ENCODE measurements at regions not wholly inside any gene's neighbourhood (a gene's known extent, or its start where the extent isn't known, plus 50 kb on each side); places are given as distances from the start of the nearest gene placed in this dataset.
A peak's percentile ranks its signal among the peaks of the same experiment; 100 is the strongest.
"Not testable (repeated sequence)": the region's sequence is repeated elsewhere in the genome, so short reads cannot be mapped to it uniquely, and the experiment has no call there.

DNA sequence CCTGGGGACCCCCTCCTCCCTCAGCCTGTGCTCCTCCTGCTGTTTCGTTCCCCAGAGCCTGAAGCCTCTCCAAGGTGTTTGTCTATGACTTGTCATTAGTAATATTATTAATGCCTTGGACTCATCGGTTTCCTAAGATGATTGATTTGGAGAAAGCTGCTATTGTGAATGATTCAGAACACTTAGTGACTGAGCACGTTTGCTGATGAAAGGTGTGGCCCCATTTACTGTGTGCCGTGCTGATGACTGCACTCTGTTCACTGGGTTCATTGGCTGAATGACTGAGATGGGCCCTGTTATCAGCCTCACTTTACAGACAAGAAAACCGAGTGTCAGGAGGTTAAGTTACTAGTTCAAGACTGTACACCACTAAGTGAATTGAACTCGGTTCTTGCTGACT lies 111.4 kb downstream of the SPP2 start:
- DNase-seq (ENCODE audit: low read depth in 2 of 2): no peak

DNA sequence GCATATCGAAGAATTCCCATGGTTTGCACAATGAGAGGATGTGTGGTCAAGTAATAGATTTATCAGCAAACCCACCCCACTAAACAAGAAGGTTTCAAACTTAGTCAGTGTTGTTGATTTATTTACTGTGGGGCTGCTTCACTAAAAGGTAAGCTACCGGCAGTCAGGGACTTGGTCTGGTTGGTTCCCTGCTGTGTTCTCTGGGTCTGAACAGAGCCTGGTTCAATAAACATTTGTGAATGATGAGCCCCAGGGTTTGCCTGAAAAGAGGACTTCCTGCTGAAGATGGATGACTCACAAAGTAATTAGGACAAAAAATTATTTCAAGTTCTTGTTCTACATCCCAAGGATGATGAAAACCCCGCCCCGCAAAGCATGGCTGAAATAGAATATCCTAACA lies 108.3 kb downstream of the SPP2 start:
- no peak for DNase-seq (ENCODE audit: low read depth in 2 of 2)

DNA sequence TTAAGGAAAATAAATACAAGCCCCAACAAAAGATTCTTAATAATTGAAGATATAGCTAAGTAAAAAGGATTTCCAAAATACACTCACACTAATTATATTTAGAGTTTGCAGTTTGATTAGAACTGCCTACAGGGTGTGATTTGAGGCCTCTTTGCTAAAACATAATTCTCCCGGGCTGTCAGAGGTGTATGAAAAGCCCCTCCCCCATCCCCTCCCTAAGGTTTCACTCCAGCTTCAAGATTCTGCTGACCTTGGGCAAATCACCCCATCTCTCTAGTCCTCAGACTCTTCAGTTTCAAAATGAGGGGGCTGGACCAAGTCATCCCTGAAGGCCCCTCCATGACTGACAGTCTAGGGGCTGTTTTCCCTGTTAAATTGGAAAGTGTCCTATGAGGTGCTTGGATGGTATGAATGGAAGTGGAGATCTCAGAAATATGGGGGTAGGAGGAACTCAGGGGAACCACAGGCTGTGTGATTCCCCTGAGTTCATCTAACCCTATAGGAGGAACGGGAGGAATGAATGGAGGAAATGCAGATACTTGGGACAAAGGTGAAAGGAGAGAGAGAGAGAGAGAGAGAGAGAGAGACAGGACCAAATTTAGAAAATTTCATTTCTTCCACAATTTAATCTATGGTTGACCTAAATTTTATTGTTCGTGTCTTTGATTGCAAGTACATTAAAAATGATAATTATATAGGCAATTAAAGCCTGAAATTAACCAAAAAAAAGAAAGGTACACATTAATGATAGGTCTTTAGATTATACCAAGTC lies 107.5 kb downstream of the SPP2 start:
- no peak for DNase-seq (ENCODE audit: low read depth in 2 of 2)

DNA sequence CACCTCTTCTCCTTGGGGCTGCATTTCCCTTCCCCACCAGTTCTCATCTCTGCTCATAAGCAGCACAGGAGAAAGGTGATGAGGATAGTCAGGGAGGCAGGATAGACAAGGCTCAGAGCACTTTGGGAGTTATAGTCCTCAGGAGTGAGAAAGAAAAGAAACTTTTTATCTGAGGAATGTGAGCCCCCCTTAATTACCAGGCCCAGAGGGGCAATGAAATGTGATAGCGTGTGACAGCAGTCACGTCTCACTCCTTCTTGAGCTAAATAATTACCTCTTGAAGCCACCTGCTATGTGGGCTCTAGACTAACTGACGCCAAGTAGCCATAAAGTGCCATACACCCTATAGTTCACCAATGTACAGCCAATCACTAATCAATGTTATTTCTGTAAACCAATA lies 105.8 kb downstream of the SPP2 start:
- DNase-seq (ENCODE audit: low read depth in 2 of 2): no peak

DNA sequence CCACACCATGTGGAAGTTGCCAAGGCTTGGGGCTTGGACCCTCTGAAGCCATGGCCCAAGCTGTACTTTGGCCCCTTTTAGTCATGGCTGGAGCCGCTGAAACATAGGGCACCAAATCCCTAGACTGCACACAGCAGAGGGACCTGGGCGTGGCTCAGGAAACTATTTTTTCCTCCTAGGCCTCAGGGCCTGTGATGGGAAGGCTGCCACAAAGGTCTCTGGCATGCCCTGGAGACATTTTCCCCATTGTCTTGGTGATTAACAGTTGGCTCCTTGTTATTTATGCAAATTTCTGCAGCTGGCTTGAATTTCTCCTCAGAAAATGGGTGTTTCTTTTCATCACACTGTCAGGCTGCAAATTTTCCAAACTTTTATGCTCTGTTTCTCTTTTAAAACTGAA lies 102.3 kb downstream of the SPP2 start:
- DNase-seq (ENCODE audit: low read depth in 2 of 2): not testable (repeated sequence)

DNA sequence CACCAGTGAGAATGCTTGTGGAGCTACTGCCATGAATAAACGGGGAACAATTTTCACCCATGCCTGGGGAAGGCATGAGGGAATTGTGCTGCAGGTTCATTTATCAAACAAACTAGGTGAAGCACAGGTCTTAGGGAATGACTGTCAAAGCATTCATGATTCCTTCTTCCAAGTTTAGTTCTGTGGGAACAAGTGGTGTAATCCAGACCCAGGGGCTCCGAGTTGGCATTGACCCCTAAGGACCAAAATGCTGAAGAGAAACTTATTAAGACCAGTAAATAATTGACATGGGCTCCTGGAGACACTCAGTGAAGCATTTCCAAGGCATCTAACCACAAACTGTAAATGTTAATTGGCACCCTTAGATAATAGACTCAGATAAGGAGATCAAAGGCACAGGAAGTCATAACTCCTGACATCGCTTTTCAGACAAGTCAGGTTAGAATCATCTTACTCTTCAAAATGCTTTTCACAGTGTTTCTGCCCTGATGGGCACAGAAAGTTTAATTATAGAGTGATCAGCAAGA lies 96.9 kb downstream of the SPP2 start:
- DNase-seq (ENCODE audit: low read depth in 2 of 2): no peak

DNA sequence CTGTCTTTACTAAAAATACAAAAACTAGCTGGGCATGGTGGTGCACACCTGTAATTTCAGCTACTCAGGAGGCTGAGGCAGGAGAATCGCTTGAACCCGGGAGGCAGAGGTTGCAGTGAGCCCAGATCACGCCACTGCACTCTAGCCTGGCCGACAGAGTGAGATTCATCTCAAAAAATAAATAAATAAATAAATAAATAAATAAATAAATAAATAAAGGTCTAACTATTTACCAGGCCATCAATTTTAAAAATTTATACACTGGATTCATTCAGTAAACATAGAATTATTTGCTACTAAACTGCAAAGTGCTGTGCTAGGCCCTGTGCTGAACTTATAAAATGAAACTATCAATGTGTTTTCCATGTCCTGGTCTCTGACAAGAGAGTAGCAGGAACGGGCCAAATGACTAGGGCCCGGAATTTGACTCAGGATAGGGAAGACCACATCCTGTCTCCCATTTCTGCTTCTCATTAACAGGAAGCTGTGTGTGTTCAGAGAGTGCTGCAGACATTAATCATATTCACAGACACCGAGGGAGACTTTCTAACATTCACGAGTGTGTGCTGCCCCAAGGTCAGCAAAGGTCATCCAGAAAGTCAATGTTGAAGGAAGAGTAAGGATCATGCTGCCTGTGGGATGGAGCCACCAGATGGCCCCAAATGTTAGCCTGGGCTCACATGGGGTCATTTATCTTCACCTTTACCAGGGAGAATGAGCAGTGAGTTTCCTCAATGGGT lies 95.8 kb downstream of the SPP2 start:
- DNase-seq (ENCODE audit: low read depth in 2 of 2): no peak

DNA sequence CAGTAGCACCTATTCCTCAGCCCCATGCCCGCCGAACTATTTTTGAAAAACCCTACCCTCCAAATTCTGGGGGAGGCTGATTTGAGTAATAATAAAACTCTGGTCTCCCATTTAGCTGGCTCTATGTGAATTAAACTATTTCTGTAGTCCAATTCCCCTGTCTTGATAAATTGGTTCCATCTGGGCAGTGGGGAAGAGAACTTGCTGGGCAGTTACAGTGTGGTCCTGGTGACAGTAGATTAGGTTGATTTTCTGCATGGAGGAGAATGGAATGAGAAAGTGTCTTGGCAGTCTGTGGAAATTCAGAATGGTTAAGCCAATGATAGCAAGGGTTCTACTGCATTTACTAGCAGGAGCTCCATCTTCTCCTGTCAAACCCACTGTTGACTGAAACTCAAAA lies 95.0 kb downstream of the SPP2 start:
- no peak for DNase-seq (ENCODE audit: low read depth in 2 of 2)

DNA sequence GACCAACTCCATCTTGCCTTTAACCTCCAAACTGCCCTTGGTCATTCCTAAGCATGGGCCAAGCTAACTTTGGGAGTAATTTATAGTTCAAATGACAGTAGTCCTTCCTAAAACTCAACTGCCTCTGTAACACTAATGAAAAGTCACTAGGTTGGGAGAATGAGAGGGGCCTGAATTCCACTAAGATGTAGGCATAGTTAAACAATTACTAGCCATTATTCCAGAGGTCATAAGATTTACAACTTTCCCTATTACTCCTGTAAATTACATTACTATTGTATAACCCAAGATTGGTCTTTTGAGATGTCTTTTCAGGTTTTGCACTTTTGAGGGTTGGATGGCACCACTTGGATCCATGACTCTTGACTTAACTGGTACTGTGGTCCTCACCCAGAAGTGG lies 94.6 kb downstream of the SPP2 start:
- no peak for DNase-seq (ENCODE audit: low read depth in 2 of 2)

DNA sequence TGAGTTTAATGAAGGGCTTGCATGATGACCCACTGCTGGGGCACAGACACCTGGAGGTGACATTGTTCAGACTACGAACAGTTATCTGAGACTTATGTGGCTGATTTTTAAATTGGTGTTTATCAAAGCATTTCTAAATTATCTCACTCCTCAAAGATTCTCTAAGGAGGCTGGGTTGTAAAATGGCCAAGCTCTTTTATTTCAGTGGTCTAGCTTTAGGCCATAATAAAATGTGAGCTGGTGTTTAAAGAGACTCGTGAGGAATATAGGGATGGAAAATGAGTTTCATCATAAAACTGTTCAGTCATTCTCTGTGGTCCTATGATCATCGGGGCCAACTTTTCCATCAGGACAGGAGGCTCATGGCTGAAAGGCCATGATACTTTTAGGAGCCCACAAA lies 93.4 kb downstream of the SPP2 start:
- no peak for DNase-seq (ENCODE audit: low read depth in 2 of 2)

DNA sequence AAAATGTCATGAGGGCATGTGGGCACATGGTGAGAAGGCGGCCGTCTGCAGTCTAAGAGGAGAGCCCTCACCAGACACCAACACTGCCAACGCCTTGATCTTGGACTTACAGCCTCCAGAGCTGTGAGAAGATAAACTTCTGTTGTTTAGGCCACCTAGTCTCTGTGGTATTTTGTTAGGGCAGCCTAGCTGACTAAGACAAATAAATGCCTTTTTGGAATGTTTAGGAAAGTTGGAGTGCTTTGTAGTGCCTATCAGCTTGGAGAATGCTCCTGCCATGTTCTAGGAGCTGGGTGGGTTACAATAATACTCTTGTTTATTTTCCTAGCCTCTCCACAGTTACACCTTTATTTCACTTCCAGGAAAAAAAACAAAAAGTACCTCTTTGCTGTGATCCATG lies 92.0 kb downstream of the SPP2 start:
- DNase-seq (ENCODE audit: low read depth in 2 of 2): no peak

DNA sequence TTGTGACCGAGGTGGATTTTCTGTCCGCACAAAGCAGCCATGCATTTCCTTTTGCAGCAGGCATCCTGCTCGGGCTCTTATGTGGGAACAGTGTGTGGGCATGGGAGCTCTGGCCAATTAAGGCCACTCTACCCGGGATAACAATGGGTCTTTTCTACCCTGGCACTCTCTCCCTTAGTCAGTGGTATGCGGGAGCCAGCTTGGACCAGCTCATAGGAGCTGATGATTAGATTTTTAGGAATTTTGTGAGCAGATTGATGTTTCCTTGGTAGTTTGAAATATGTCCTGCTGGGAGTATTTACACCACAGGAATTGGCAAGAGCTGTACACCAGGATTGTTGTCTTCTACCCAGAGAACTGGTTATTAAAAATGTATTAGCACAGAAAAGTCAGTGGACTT lies 89.3 kb downstream of the SPP2 start:
- no peak for DNase-seq (ENCODE audit: low read depth in 2 of 2)

DNA sequence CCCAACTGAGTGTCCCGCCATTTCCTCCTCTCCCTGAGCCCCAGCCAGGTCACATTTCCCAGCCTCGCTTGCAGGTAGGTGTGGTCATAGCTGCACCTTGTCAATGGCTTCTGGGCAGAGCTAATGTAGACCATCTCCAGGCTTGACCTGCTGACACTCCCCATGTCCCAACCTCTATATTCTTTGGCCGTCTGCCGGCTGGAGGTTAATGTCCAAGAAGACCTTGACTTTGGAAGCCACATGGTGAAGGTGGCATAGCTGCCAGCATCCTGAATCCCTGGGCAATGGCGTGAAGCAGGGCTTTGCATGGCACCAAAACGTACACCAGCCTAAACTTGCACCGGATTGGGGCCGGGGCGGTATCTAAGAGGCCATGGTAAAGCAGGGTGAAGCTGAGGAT lies 88.3 kb downstream of the SPP2 start:
- no peak for DNase-seq (ENCODE audit: low read depth in 2 of 2)

DNA sequence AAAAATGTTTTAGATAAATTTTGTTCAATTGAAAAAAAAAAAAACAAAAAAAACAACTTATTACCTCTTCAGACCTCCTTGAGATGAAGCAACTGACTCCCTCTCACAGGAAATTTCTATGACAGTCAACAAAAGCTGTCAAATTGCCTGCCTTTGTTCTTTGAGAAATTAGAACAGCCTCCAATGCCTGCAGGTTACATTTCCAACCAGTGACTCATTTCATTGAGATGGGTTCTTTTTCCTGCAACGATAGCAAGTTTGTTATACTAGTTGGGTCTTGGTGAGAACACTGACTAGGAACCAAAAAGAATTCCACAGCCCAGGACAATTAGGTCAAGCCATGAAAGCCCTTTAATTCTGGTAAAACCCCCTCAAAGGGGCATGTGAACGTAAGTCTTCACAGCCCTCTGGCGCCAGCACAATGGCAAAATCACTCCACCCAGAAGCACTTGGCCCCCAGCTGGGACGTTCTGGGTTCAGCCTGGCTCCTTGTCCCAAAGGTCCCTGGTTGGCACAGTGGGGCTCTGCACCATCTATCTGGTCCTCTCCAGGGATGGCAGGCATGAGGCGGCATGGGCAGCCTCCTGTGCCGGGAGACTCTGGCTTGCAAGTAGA lies 87.0 kb downstream of the SPP2 start:
- DNase-seq (ENCODE audit: low read depth in 2 of 2): no peak

DNA sequence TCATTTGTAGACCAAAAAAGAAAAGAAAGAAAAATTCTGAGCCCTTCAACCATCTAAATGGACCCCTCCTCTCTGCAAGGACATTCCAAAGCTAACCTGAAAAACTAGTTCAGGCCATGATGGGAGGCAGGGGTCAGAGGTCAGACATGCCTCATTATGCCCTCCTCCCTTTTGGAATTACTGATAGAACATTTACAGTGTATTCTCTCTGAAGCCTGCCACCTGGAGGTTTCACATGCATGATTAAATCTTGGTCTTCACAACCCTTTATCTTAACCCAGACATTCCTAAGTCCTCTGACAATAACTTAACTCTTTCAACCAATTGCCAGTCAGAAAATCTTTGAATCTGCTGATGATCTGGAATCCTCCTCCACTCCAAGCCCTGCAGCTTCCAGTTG lies 86.0 kb downstream of the SPP2 start:
- no peak for DNase-seq (ENCODE audit: low read depth in 2 of 2)

DNA sequence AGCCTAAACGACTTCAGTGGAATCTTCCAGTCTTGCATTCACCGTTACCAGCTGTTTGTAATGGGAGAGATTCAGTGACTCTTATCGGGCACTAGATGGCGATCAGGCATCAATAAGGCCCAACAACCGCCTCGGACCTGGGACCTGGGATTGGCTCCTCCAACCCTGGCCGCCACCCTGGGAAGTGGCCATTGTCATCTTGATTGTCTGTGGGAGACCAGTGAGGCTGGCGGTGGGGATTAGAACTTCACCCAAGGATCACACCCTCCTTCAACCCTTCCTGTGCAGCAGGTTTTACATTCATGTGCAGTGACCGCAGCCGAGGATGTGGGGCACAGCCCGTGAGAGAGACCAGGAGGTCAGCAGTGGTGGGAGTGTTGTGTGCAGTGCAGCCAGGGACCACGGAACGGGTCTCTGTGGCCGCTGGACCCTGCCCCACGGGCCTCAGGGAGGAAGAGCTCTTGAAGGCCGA lies 85.3 kb downstream of the SPP2 start:
- peak in 1 of 2 donors; percentile 21 for DNase-seq (ENCODE audit: low read depth in 2 of 2)

DNA sequence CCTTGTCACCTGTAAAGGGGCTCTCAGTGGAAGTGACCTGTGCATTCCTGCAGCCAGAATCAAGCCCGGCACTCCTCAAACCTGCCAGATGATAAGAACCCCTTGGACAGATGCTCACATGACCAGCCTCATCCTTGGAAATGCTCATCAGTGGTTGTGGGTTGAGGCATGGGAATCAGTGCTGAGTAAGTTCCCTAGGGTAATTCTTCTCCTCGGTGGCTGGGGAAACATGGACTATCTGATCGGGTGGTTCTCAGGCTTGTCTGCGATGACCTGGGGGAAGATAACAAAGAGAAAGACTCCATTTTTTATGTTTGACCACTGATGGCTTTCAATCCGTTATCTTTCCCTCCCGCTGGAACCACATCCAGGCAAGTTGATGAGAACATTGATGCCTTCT lies 84.0 kb downstream of the SPP2 start:
- no peak for DNase-seq (ENCODE audit: low read depth in 2 of 2)

DNA sequence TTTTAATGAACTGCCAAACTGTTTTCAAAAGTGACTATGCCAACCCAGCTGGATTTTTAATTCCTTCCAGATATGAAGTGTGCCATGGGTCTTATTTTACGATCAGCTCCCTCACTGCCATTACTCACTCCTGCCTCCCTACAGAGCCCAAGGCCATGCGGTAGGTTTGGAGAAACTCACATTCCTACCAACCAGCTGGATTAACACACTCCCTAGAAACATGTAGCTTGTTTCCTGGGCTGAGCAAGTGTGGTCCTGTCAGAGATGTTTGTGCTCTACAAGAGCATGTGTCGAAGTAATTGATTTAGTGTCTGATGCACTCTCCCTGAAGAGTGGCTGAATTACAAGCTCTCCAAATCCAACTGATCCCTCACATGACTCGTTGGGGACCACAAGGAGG lies 82.5 kb downstream of the SPP2 start:
- no peak for DNase-seq (ENCODE audit: low read depth in 2 of 2)

DNA sequence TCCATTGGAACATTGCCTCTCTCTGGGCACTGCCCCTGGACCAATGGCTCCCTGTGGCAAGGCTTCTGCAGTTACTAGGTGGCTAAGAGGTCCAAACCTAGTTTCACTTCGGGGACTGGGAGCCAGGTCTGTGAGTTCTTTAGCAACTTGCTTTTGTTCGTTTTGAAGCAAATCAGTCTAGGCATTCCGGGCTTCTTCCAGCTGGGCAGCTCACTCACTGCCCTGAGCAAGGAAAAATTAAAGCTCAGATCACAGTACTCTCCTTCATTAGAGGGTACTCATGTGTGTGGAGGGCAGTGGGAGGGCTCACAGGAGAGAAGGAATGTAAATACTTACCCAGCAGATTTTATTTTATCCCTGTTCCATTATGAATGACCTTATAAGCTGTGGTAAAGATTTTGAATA lies 80.3 kb downstream of the SPP2 start:
- no peak for DNase-seq (ENCODE audit: low read depth in 2 of 2)

DNA sequence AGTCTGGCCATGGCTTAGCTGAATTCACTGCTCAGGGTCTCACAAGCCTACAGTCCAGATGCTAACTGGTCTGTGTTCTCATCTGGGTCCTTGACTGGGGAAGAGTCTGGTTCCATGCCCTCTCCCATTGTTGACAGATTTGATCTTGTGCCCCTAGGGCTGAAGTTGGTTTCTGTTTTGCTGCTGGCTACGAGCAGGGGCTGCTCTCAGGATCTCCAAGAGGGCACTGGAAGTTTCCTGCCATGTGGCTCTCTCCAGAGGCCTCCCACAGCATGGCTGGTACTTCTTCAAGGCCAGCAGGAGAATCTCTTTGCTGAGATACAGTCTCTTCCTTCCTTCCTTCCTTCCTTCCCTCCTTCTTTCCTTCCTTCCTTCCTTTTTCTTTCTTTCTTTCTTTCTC lies 78.1 kb downstream of the SPP2 start:
- DNase-seq (ENCODE audit: low read depth in 2 of 2): no peak
